HG03175 (cell line): ENCODE measurements at regions not wholly inside any gene's neighbourhood (a gene's known extent, or its start where the extent isn't known, plus 50 kb on each side); places are given as distances from the start of the nearest gene placed in this dataset.
"Not testable (repeated sequence)": the region's sequence is repeated elsewhere in the genome, so short reads cannot be mapped to it uniquely, and the experiment has no call there.

ENCODE experiments used
- ATAC-seq: cut with Tn5 transposase; IDR thresholded peaks from one replicate; pipeline ENCODE4 v1.9.1; 2021; ENCODE audit warnings: mild to moderate bottlenecking, moderate library complexity; ENCODE audit not compliant: unreplicated experiment

GRCh38 chr6:163702736-163703135, 288.2 kb downstream of the QKI start:
- ATAC-seq: no peak

GRCh38 chr6:163701762-163702161, 287.2 kb downstream of the QKI start:
- ATAC-seq: no peak

- no peak for ATAC-seq
These were observed 283.6 kb downstream of the QKI start for GRCh38 chr6:163698086-163698485.

- ATAC-seq: not testable (repeated sequence)
These were observed 281.8 kb downstream of the QKI start for GRCh38 chr6:163696311-163696710.

GRCh38 chr6:163695414-163695864, 280.9 kb downstream of the QKI start:
- ATAC-seq: no peak

GRCh38 chr6:163694988-163695398, 280.5 kb downstream of the QKI start:
- ATAC-seq: no peak

- no peak for ATAC-seq
These were observed 279.6 kb downstream of the QKI start for GRCh38 chr6:163694072-163694471.

- no peak for ATAC-seq
These were observed 276.5 kb downstream of the QKI start for GRCh38 chr6:163691049-163691448.

GRCh38 chr6:163688739-163689362, 274.3 kb downstream of the QKI start:
- ATAC-seq: no peak

- no peak for ATAC-seq
These were observed 272.6 kb downstream of the QKI start for GRCh38 chr6:163687075-163687474.

GRCh38 chr6:163686301-163686700, 271.8 kb downstream of the QKI start:
- ATAC-seq: no peak

GRCh38 chr6:163683105-163683622, 268.6 kb downstream of the QKI start:
- no peak for ATAC-seq

- ATAC-seq: no peak
These were observed 265.2 kb downstream of the QKI start for GRCh38 chr6:163679753-163680152.

GRCh38 chr6:163679012-163679660, 264.6 kb downstream of the QKI start:
- ATAC-seq: no peak

GRCh38 chr6:163675611-163676010, 261.1 kb downstream of the QKI start:
- ATAC-seq: no peak

GRCh38 chr6:163672710-163673109, 258.2 kb downstream of the QKI start:
- no peak for ATAC-seq

- no peak for ATAC-seq
These were observed 257.3 kb downstream of the QKI start for GRCh38 chr6:163671791-163672190.

GRCh38 chr6:163671355-163671754, 256.8 kb downstream of the QKI start:
- no peak for ATAC-seq

GRCh38 chr6:163670336-163670735, 255.8 kb downstream of the QKI start:
- ATAC-seq: no peak

- no peak for ATAC-seq
These were observed 253.5 kb downstream of the QKI start for GRCh38 chr6:163668061-163668426.

GRCh38 chr6:163667372-163668060, 253.0 kb downstream of the QKI start:
- peak; percentile 98 for ATAC-seq

GRCh38 chr6:163665464-163665863, 250.9 kb downstream of the QKI start:
- no peak for ATAC-seq
